ENCODE measurements at regions not wholly inside any gene's neighbourhood (a gene's known extent, or its start where the extent isn't known, plus 50 kb on each side); places are given as distances from the start of the nearest gene placed in this dataset.

- TF ChIP-seq CTCF (IDR thresholded peaks at IDR 0.05), result no peak
- no peak for TF ChIP-seq POLR2A (IDR thresholded peaks at IDR 0.05)
Observed at GRCh38 chr2:217421834-217422233, 562.0 kb upstream of the TNP1 start.

Data from body of pancreas (tissue), 4 donors.